Calu3 (cell line): ENCODE measurements at regions not wholly inside any gene's neighbourhood (a gene's known extent, or its start where the extent isn't known, plus 50 kb on each side); places are given as distances from the start of the nearest gene placed in this dataset.

ENCODE experiments used
- BruUV-seq: library from RNA; stranded (reverse); fragments of 400-500 nt; replicated peaks from 2 replicates; lab custom pipeline; 2021; lab: Mats Ljungman, UMichigan
- CTCF ChIA-PET: fragments of 300-600 bp; sonication (Branson Sonifier 250); formaldehyde crosslinking; loops from one replicate; lab custom pipeline; 2022; ENCODE audit warnings: antibody characterized with exemption; lab: Charles Lee
- DNase-seq: peaks from one replicate; pipeline ENCODE4 v3.0.0; 2022
- H3K27ac Mint-ChIP-seq: one replicate; pipeline ENCODE4 v1.8.0; 2022; ENCODE audit warnings: mixed read lengths; ENCODE audit not compliant: unreplicated experiment
- H3K27me3 Mint-ChIP-seq: one replicate; pipeline ENCODE4 v1.8.0; 2022; ENCODE audit warnings: mixed read lengths; ENCODE audit not compliant: unreplicated experiment
- H3K36me3 Mint-ChIP-seq: one replicate; pipeline ENCODE4 v1.8.0; 2022; ENCODE audit warnings: mild to moderate bottlenecking, moderate library complexity, mixed read lengths; ENCODE audit not compliant: insufficient read depth, unreplicated experiment
- H3K4me1 Mint-ChIP-seq: one replicate; pipeline ENCODE4 v1.8.0; 2022; ENCODE audit warnings: mild to moderate bottlenecking, low read depth, mixed read lengths; ENCODE audit not compliant: unreplicated experiment
- H3K4me3 Mint-ChIP-seq: one replicate; pipeline ENCODE4 v1.8.0; 2022; ENCODE audit warnings: mild to moderate bottlenecking, low read depth, moderate library complexity, mixed read lengths; ENCODE audit not compliant: unreplicated experiment
- H3K9me3 Mint-ChIP-seq: one replicate; pipeline ENCODE4 v1.8.0; 2022; ENCODE audit warnings: low read depth, mixed read lengths; ENCODE audit not compliant: unreplicated experiment
- CTCF ChIP-seq: fragments of 200-600 bp; IDR thresholded peaks from one replicate; pipeline ENCODE4 v1.8.0; 2022; ENCODE audit warnings: antibody characterized with exemption; ENCODE audit not compliant: unreplicated experiment
- intact Hi-C: fragments of 100-400 bp; cut with micrococcal nuclease; formaldehyde crosslinking; loops from one replicate; pipeline ENCODE4 v1.10.0; 2022; ENCODE audit not compliant: unreplicated experiment

GRCh38 chr1:30603081-30603858 lies 120.1 kb downstream of the MATN1 start:
- intact Hi-C loops: no loop called here
- Mint-ChIP-seq H3K27ac (no peak overlapping the region), H3K4me1 (no peaks in the 10 kb centered on the region), H3K9me3 (no peaks in the 10 kb centered on the region), H3K36me3 (no peaks in the 10 kb centered on the region), H3K4me3 (no peak overlapping the region), H3K27me3 (peaks cover 98% of the 10 kb centered on the region)
- no peak for DNase-seq
- CTCF ChIA-PET: interaction anchor here (0.7 kb wide), 1 partner anchor 1053 kb away, joined by 4 read pairs; no protein-coding TSS in a partner anchor
- no peak for TF ChIP-seq CTCF
- no TSS peak for BruUV-seq

- Mint-ChIP-seq H3K36me3 (no peaks in the 10 kb centered on the region), H3K4me1 (no peaks in the 10 kb centered on the region), H3K4me3 (no peak overlapping the region), H3K9me3 (no peaks in the 10 kb centered on the region), H3K27me3 (peaks cover 98% of the 10 kb centered on the region), H3K27ac (no peak overlapping the region)
- CTCF ChIA-PET: interaction anchor here (0.5 kb wide), 1 partner anchor 119 kb away, joined by 4 read pairs; no protein-coding TSS in a partner anchor
- DNase-seq: no peak
- no TSS peak for BruUV-seq
- intact Hi-C loops: no loop called here
- TF ChIP-seq CTCF: no peak
These were observed 121.9 kb downstream of the MATN1 start for GRCh38 chr1:30601316-30602085.

- BruUV-seq: no TSS peak
- CTCF ChIA-PET: no interaction called here
- no peak for TF ChIP-seq CTCF
- peaks cover 98% of the 10 kb centered on the region for H3K27me3 Mint-ChIP-seq
- no peaks in the 10 kb centered on the region for H3K36me3 Mint-ChIP-seq
- intact Hi-C loops: no loop called here
- no peaks in the 10 kb centered on the region for H3K4me1 Mint-ChIP-seq
- H3K27ac Mint-ChIP-seq: no peak overlapping the region
- H3K4me3 Mint-ChIP-seq: no peak overlapping the region
- DNase-seq: no peak
- no peaks in the 10 kb centered on the region for H3K9me3 Mint-ChIP-seq
These were observed 122.7 kb downstream of the MATN1 start for GRCh38 chr1:30600706-30601105.

- no peak for DNase-seq
- Mint-ChIP-seq H3K4me3 (no peak overlapping the region), H3K36me3 (no peaks in the 10 kb centered on the region), H3K9me3 (no peaks in the 10 kb centered on the region), H3K27me3 (peaks cover 98% of the 10 kb centered on the region), H3K4me1 (no peaks in the 10 kb centered on the region), H3K27ac (no peak overlapping the region)
- TF ChIP-seq CTCF: no peak
- intact Hi-C loops: no loop called here
- CTCF ChIA-PET: no interaction called here
- BruUV-seq: no TSS peak
These were observed 123.1 kb downstream of the MATN1 start for GRCh38 chr1:30600258-30600657.
